HepG2 (cell line): ENCODE measurements at regions not wholly inside any gene's neighbourhood (a gene's known extent, or its start where the extent isn't known, plus 50 kb on each side); places are given as distances from the start of the nearest gene placed in this dataset.

ENCODE experiments used
- ATAC-seq: fragments of 200-7000 bp; cut with Tn5 transposase; 3 replicates; pipeline ENCODE4 v1.9.1; 2020; ENCODE audit warnings: mild to moderate bottlenecking, moderate library complexity
- BruUV-seq: library from RNA; stranded (reverse); fragments of 400-500 nt; replicated peaks from 2 replicates; lab custom pipeline; 2021; lab: Mats Ljungman, UMichigan
- CTCF ChIA-PET: fragments of 300-600 bp; formaldehyde crosslinking; extraction: SDS; loops from one replicate; lab custom pipeline; 2021; ENCODE audit warnings: low total read pairs, inconsistent platforms, low intra/inter-chr PET ratio; lab: Yijun Ruan, JAX
- POLR2A ChIA-PET: fragments of 350-600 bp; sonication (Branson Sonifier 250); formaldehyde crosslinking; loops from one replicate; lab custom pipeline; 2020; ENCODE audit warnings: antibody characterized with exemption, inconsistent platforms; lab: Yijun Ruan, JAX
- DNase-seq: peaks from one replicate; pipeline ENCODE4 v3.0.0-alpha.2; 2015; ENCODE audit warnings: low spot score
- FAIRE-seq: peaks from 3 replicates; lab custom pipeline; 2011; peaks lifted over from hg19 to GRCh38; lab: Jason Lieb, UNC
- H2AFZ ChIP-seq: one replicate; pipeline ENCODE4 v1.6.1; 2011; ENCODE audit warnings: low read length, inconsistent platforms
- H3K27ac ChIP-seq: fragments of 300-600 bp; 3 replicates; pipeline ENCODE4 v1.8.0; 2011; ENCODE audit warnings: mixed run types, mild to moderate bottlenecking, mixed read lengths, low read length, inconsistent platforms; ENCODE audit not compliant: insufficient read depth; ENCODE audit errors: extremely low read length
- H3K27me3 ChIP-seq, 2 experiments: fragments of 200-600 bp in 1 of 2; 2 replicates in 1 of 2; 3 replicates in 1 of 2; pipeline versions ENCODE4 v1.6.0 to v1.8.0; 2011; ENCODE audit warnings: low read length in 2 of 2, mild to moderate bottlenecking in 2 of 2, moderate library complexity in 2 of 2, inconsistent platforms in 1 of 2; ENCODE audit not compliant: insufficient read depth in 2 of 2, control insufficient read depth in 1 of 2
- H3K36me3 ChIP-seq, 2 experiments: fragments of 200-600 bp in 1 of 2; replicated peaks in 1 of 2; 2 replicates in 1 of 2; 3 replicates in 1 of 2; pipeline versions ENCODE4 v1.5.1 to v1.8.0; 2011; ENCODE audit warnings: low read length in 2 of 2, inconsistent platforms in 1 of 2; ENCODE audit not compliant: insufficient read depth in 2 of 2, control insufficient read depth in 1 of 2
- H3K4me1 ChIP-seq: 2 replicates; pipeline ENCODE4 v1.5.1; 2012; ENCODE audit warnings: low read length, inconsistent platforms; ENCODE audit not compliant: insufficient read depth
- H3K4me2 ChIP-seq: 2 replicates; pipeline ENCODE4 v1.6.0; 2011; ENCODE audit warnings: low read depth, low read length, inconsistent platforms
- H3K4me3 ChIP-seq, 3 experiments: fragments of 200-600 bp in 1 of 3; sonication (generic), shearing (Covaris generic) in 1 of 3; replicated peaks in 1 of 3; 2 replicates each; pipeline ENCODE4 v1.5.1; 2011 to 2016; ENCODE audit warnings: low read length in 3 of 3, inconsistent platforms in 2 of 3, low read depth in 2 of 3, mild to moderate bottlenecking in 2 of 3, control low read depth in 1 of 3, mixed read lengths in 1 of 3; ENCODE audit not compliant: insufficient read depth in 1 of 3
- H3K79me2 ChIP-seq: one replicate; pipeline ENCODE4 v1.6.1; 2011; ENCODE audit warnings: low read length, inconsistent platforms; ENCODE audit not compliant: insufficient read depth
- H3K9ac ChIP-seq: 2 replicates; pipeline ENCODE4 v1.6.0; 2011; ENCODE audit warnings: mild to moderate bottlenecking, low read depth, low read length, inconsistent platforms; ENCODE audit not compliant: insufficient read depth
- H3K9me3 ChIP-seq: 2 replicates; pipeline ENCODE4 v1.5.1; 2012; ENCODE audit warnings: mild to moderate bottlenecking, low read length
- H4K20me1 ChIP-seq: 2 replicates; pipeline ENCODE4 v1.6.0; 2011; ENCODE audit warnings: inconsistent platforms, mild to moderate bottlenecking, low read length, moderate library complexity; ENCODE audit not compliant: insufficient read depth
- ARNT ChIP-seq: fragments of 450-650 bp; IDR thresholded peaks from 2 replicates; pipeline ENCODE4 v1.6.1; 2017
- E2F1 ChIP-seq: sonication (generic); formaldehyde crosslinking; IDR thresholded peaks from 2 replicates; pipeline ENCODE4 v1.5.0; 2020; ENCODE audit warnings: missing genetic modification reagents
- MAFK ChIP-seq, 2 experiments: IDR thresholded peaks in 1 of 2; conservative IDR thresholded peaks in 1 of 2; 2 replicates each; pipeline ENCODE4 v1.6.1; 2011; ENCODE audit warnings: improper control_type of control experiment in 2 of 2, low read length in 2 of 2
- MYC ChIP-seq: sonication (generic); formaldehyde crosslinking; IDR thresholded peaks from 2 replicates; pipeline ENCODE4 v1.9.0; 2021; ENCODE audit warnings: missing genetic modification reagents, borderline replicate concordance
- NFRKB ChIP-seq: fragments of 450-650 bp; IDR thresholded peaks from 2 replicates; pipeline ENCODE4 v1.6.1; 2017
- RFX1 ChIP-seq: fragments of 450-650 bp; IDR thresholded peaks from 2 replicates; pipeline ENCODE4 v1.6.1; 2017
- ZNF180 ChIP-seq: sonication (generic); formaldehyde crosslinking; IDR thresholded peaks from 2 replicates; pipeline ENCODE4 v1.4.0; 2020; ENCODE audit warnings: low read depth, missing genetic modification reagents, borderline replicate concordance
- ZNF3 ChIP-seq: IDR thresholded peaks from 2 replicates; pipeline ENCODE4 v1.7.0; 2017; ENCODE audit warnings: inconsistent platforms
- ZNF329 ChIP-seq: sonication (generic); formaldehyde crosslinking; IDR thresholded peaks from 2 replicates; pipeline ENCODE4 v1.9.0; 2021; ENCODE audit warnings: low read depth, mild to moderate bottlenecking, missing genetic modification reagents
- ZNF362 ChIP-seq: sonication (generic); formaldehyde crosslinking; IDR thresholded peaks from 2 replicates; pipeline ENCODE4 v1.4.0; 2020; ENCODE audit warnings: missing genetic modification reagents, mild to moderate bottlenecking, borderline replicate concordance
- ZNF766 ChIP-seq: sonication (generic); formaldehyde crosslinking; IDR thresholded peaks from 2 replicates; pipeline ENCODE4 v1.5.0; 2020; ENCODE audit warnings: missing genetic modification reagents, borderline replicate concordance
- in situ Hi-C: cut with HindIII; loops from 2 replicates; pipeline ENCODE4 v1.10.0; 2017; ENCODE audit warnings: low pct_unique_long_range_greater_than_20kb; ENCODE audit not compliant: extremely low pct_ligation_motif_present
- intact Hi-C: fragments of 100-400 bp; cut with micrococcal nuclease; formaldehyde crosslinking; loops from one replicate; pipeline ENCODE4 v1.10.0; 2022; ENCODE audit not compliant: unreplicated experiment

DNA sequence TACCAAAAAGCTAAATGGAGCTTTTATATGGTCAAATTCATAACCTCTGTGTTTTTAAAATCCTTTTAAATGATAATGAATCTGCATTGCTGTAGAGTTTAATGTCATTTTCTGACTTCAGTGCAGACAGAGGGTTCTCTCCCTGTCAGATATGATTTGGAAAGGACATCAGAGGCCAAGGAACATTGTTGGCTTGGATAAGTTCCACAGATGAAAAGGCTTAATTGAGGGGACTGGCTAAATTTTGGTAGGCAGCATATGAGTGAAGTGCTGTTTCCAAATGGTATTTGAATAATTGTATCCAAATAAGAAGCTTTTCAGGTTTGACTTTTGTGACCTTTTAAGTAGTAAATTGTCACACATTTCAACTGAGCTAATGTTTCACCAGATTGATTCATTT lies 124.6 kb upstream of the KCNH7 start:
- in situ Hi-C loops = no loop called here
- H2AFZ ChIP-seq = no peak overlapping the region
- FAIRE-seq = no peak
- H3K4me2 ChIP-seq = no peak overlapping the region
- intact Hi-C loops = no loop called here
- no peak overlapping the region for H3K4me3 ChIP-seq
- H3K9ac ChIP-seq = no peak overlapping the region
- ChIA-PET POLR2A (no interaction called here), CTCF (no interaction called here)
- no peak for DNase-seq
- ATAC-seq = no peak
- TF ChIP-seq ZNF362 (CRISPR knock-in tag) (no peak), MYC (CRISPR knock-in tag) (no peak), NFRKB (no peak), ZNF3 (CRISPR knock-in tag) (no peak), ZNF329 (no peak), ZNF180 (CRISPR knock-in tag) (no peak), RFX1 (no peak), MAFK (conservative IDR thresholded peaks at IDR 0.05 in 1 of 2, IDR thresholded peaks at IDR 0.05 in 1 of 2; ENCODE audit: low read length in 2 of 2) (no peak), E2F1 (CRISPR knock-in tag) (no peak), ZNF766 (CRISPR knock-in tag) (no peak), ARNT (no peak)
- no peak overlapping the region for H3K27ac ChIP-seq
- H3K79me2 ChIP-seq = no peaks in the 10 kb centered on the region
- H3K27me3 ChIP-seq = no peaks in the 10 kb centered on the region
- no peaks in the 10 kb centered on the region for H3K4me1 ChIP-seq
- no peaks in the 10 kb centered on the region for H4K20me1 ChIP-seq
- BruUV-seq = no TSS peak
- no peaks in the 10 kb centered on the region for H3K36me3 ChIP-seq
- H3K9me3 ChIP-seq = no peaks in the 10 kb centered on the region
